Spleen (tissue), 11 donors: ENCODE measurements at regions not wholly inside any gene's neighbourhood (a gene's known extent, or its start where the extent isn't known, plus 50 kb on each side); places are given as distances from the start of the nearest gene placed in this dataset.

ENCODE experiments used
- DNase-seq: peaks from one replicate; pipeline ENCODE4 v3.0.0-alpha.2; 2020
- H3K27ac ChIP-seq, 8 donors: fragments of 200-600 bp; sonication (generic) in 7 of 8; 1 replicate in 4 of 8; 2 replicates in 4 of 8; pipeline versions ENCODE4 v1.5.0 to v1.8.0; 2016 to 2021; ENCODE audit warnings: inconsistent platforms in 4 of 8, mild to moderate bottlenecking in 4 of 8, moderate library complexity in 1 of 8
- H3K27me3 ChIP-seq, 7 donors: fragments of 200-600 bp; sonication (generic) in 6 of 7; replicated peaks in 1 of 7; 1 replicate in 4 of 7; 2 replicates in 3 of 7; pipeline versions ENCODE4 v1.5.0 to v1.8.0; 2016 to 2021; ENCODE audit warnings: inconsistent platforms in 3 of 7, mild to moderate bottlenecking in 1 of 7
- H3K36me3 ChIP-seq, 6 donors: fragments of 200-600 bp; sonication (generic) in 5 of 6; 1 replicate in 4 of 6; 2 replicates in 2 of 6; pipeline versions ENCODE4 v1.5.0 to v1.8.0; 2016 to 2021; ENCODE audit warnings: inconsistent platforms in 2 of 6
- H3K4me1 ChIP-seq, 6 donors: fragments of 200-600 bp; sonication (generic) in 5 of 6; 1 replicate in 3 of 6; 2 replicates in 3 of 6; pipeline versions ENCODE4 v1.5.0 to v1.8.0; 2016 to 2021; ENCODE audit warnings: inconsistent platforms in 3 of 6
- H3K4me3 ChIP-seq, 8 donors: fragments of 200-600 bp; sonication (generic) in 7 of 8; 1 replicate in 4 of 8; 2 replicates in 4 of 8; pipeline versions ENCODE4 v1.5.0 to v1.8.0; 2016 to 2021; ENCODE audit warnings: inconsistent platforms in 4 of 8, mild to moderate bottlenecking in 4 of 8, moderate library complexity in 2 of 8
- H3K9me3 ChIP-seq, 8 donors: fragments of 200-600 bp; sonication (generic) in 7 of 8; 1 replicate in 4 of 8; 2 replicates in 4 of 8; pipeline versions ENCODE4 v1.5.0 to v1.8.0; 2016 to 2021; ENCODE audit warnings: inconsistent platforms in 4 of 8
- CTCF ChIP-seq, 11 experiments: fragments of 200-600 bp in 7 of 11; fragments of 450-650 bp in 4 of 11; sonication (generic) in 4 of 11; IDR thresholded peaks in 8 of 11; conservative IDR thresholded peaks in 3 of 11; 1 replicate in 7 of 11; 2 replicates in 4 of 11; pipeline versions ENCODE4 v1.4.0 to v1.8.0; 2016 to 2021; ENCODE audit warnings: antibody characterized with exemption in 11 of 11, inconsistent platforms in 4 of 11, mild to moderate bottlenecking in 1 of 11
- POLR2A ChIP-seq, 3 donors: fragments of 450-650 bp; IDR thresholded peaks; one replicate each; pipeline ENCODE4 v1.5.1; 2017; ENCODE audit warnings: antibody characterized with exemption in 3 of 3, mild to moderate bottlenecking in 1 of 3
- POLR2AphosphoS5 ChIP-seq, 3 donors: sonication (generic); formaldehyde crosslinking; IDR thresholded peaks; one replicate each; pipeline ENCODE4 v1.5.1; 2017; ENCODE audit warnings: antibody characterized with exemption in 3 of 3
- WGBS, 5 donors: extraction: QIAGEN DNeasy Blood & Tissue Kit in 3 of 5; methylation state at CpG; one replicate each; pipeline versions ENCODE4 v1.1.5 to v1.1.7; 2013 to 2018; 5-methylcytosine and 5-hydroxymethylcytosine counted together
- intact Hi-C: fragments of 100-400 bp; cut with DNase I; formaldehyde crosslinking; loops from one replicate; pipeline ENCODE4 v1.15.0; 2023; ENCODE audit warnings: low total_unique reads
- donor health status: healthy with polysubstance abuse.
- donor health status: DM: no; HTN: no; CAD: no; lungs with moderate emphysema.
- donor health status: DM: no; HTN: no; CAD: no.
- donor health status: Bipolar disorder and iron deficiency.
- donor health status: healthy.
- donor health status: DM: no; HTN: no; CAD: no.
- donor health status: DM: yes; HTN: yes; CAD: no.

GRCh38 chr11:112367461-112367860, 106.8 kb upstream of the PLET1 start:
- no peaks in the 10 kb centered on the region for H3K9me3 ChIP-seq
- H3K36me3 ChIP-seq, result peaks cover 0 to 8% (median 0%) of the 10 kb centered on the region in 6 donors
- H3K27ac ChIP-seq, result no peak overlapping the region
- no peak overlapping the region for H3K4me3 ChIP-seq
- H3K27me3 ChIP-seq, result no peaks in the 10 kb centered on the region
- DNase-seq, result no peak
- no peaks in the 10 kb centered on the region for H3K4me1 ChIP-seq
- WGBS, 5 donors, result 74 to 85% (median 77%) methylated on average over 3 of the region's 3 CpGs
- intact Hi-C loops, result no loop called here
- TF ChIP-seq POLR2AphosphoS5 (IDR thresholded peaks at IDR 0.05), result no peak
- no peak for TF ChIP-seq CTCF (IDR thresholded peaks at IDR 0.05 in 8 of 11, conservative IDR thresholded peaks at IDR 0.05 in 3 of 11)
- no peak for TF ChIP-seq POLR2A (IDR thresholded peaks at IDR 0.05)

DNA sequence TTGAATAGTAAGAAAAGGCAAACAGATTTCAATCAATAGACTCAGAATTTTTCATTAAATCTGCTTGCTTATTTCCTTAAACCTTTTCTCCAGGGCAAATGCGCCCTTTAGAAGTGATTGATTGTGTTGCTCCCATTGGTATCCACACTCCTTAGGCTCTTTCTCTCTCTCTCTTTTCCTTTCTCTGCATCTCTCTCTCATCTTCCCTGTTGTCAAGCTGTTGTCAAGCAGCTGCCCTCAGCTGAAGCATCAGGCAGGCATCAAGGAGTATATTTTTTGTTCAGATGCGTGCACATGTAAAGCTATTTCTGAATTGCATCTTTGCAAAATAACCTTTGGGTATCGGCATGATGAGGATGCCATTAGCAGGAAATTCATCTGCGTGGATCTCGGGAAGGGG, 107.2 kb upstream of the PLET1 start:
- peaks cover 0 to 8% (median 0%) of the 10 kb centered on the region in 6 donors for H3K36me3 ChIP-seq
- no peaks in the 10 kb centered on the region for H3K27me3 ChIP-seq
- DNase-seq, result no peak
- H3K4me1 ChIP-seq, result no peaks in the 10 kb centered on the region
- TF ChIP-seq CTCF (IDR thresholded peaks at IDR 0.05 in 8 of 11, conservative IDR thresholded peaks at IDR 0.05 in 3 of 11) (no peak), POLR2A (IDR thresholded peaks at IDR 0.05) (no peak), POLR2AphosphoS5 (IDR thresholded peaks at IDR 0.05) (no peak)
- intact Hi-C loops, result no loop called here
- no peak overlapping the region for H3K27ac ChIP-seq
- H3K4me3 ChIP-seq, result no peak overlapping the region
- WGBS, 5 donors, result 92 to 97% (median 93%) methylated on average over 5 of the region's 5 CpGs
- H3K9me3 ChIP-seq, result no peaks in the 10 kb centered on the region

DNA sequence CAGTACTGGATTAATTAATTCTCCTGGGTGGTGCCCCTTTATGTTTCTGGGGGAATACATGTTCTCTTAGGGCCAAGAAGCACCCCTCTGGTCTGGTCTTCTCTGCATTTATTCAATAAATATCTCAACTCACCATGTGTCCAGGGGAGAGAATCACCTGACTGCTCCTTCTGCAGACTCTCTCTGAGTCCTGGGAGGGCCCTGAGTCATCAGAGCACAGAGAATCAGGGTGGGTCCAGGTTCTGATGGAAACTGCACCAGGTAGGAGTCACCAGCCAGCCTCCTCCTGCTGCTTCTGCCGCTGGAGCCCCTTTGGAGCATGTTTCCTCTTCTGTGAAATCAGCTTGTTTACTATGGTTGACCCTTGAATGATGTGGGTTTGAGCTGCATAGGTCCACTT, 107.7 kb upstream of the PLET1 start:
- no peak overlapping the region for H3K4me3 ChIP-seq
- no peak overlapping the region for H3K27ac ChIP-seq
- 56 to 100% (median 86%) methylated on average over 1 of the region's 1 CpG for WGBS, 5 donors
- DNase-seq, result no peak
- no peaks in the 10 kb centered on the region for H3K27me3 ChIP-seq
- H3K36me3 ChIP-seq, result peaks cover 0 to 8% (median 0%) of the 10 kb centered on the region in 6 donors
- no peaks in the 10 kb centered on the region for H3K9me3 ChIP-seq
- H3K4me1 ChIP-seq, result no peaks in the 10 kb centered on the region
- intact Hi-C loops, result no loop called here
- TF ChIP-seq POLR2AphosphoS5 (IDR thresholded peaks at IDR 0.05) (no peak), CTCF (IDR thresholded peaks at IDR 0.05 in 8 of 11, conservative IDR thresholded peaks at IDR 0.05 in 3 of 11) (no peak), POLR2A (IDR thresholded peaks at IDR 0.05) (no peak)

DNA sequence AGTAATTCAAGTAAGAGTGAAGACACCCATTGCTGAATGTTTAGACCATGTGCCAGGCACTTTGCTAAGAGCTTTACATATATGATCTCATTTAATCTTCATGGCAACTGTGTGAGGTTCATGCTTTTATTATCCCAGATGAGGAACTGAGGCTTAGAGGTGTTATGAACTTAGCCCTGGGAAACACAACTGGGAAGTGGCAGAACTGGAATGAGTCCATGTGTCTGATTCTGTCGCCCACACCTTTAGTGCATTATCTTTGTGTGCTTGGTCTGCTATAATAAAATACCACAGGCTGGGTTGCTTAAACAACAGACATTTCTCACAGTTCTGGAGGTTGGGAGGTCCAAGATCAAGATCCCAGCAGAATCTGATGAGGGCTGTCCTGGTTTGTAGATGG, 108.7 kb upstream of the PLET1 start:
- no peak for DNase-seq
- intact Hi-C loops, result no loop called here
- Histone ChIP-seq H3K4me3 (no peak overlapping the region), H3K27ac (no peak overlapping the region), H3K9me3 (no peaks in the 10 kb centered on the region), H3K4me1 (no peaks in the 10 kb centered on the region), H3K36me3 (peaks cover 0 to 8% (median 0%) of the 10 kb centered on the region in 6 donors), H3K27me3 (no peaks in the 10 kb centered on the region)
- no peak for TF ChIP-seq POLR2AphosphoS5 (IDR thresholded peaks at IDR 0.05)
- no peak for TF ChIP-seq CTCF (IDR thresholded peaks at IDR 0.05 in 8 of 11, conservative IDR thresholded peaks at IDR 0.05 in 3 of 11)
- TF ChIP-seq POLR2A (IDR thresholded peaks at IDR 0.05), result no peak
- 91 to 97% (median 93%) methylated on average over 1 of the region's 1 CpG for WGBS, 5 donors
